ENCODE measurements at regions not wholly inside any gene's neighbourhood (a gene's known extent, or its start where the extent isn't known, plus 50 kb on each side); places are given as distances from the start of the nearest gene placed in this dataset.

GRCh38 chr7:51593628-51594027 is 277.0 kb upstream of the COBL start:
- Histone ChIP-seq H3K4me1 (no peaks in the 10 kb centered on the region), H3K9me3 (no peaks in the 10 kb centered on the region), H3K4me3 (no peak overlapping the region), H3K27me3 (no peaks in the 10 kb centered on the region), H3K36me3 (no peaks in the 10 kb centered on the region), H3K27ac (replicated peaks in 1 of 4) (no peak overlapping the region)
- DNase-seq (ENCODE audit: extremely low spot score), result no peak
- WGBS, result 33% methylated on average over 2 of the region's 2 CpGs
- intact Hi-C loops (cut with DNase I), result no loop called here
- TF ChIP-seq POLR2AphosphoS5 (IDR thresholded peaks at IDR 0.05), result no peak
- TF ChIP-seq, protein P1, sequence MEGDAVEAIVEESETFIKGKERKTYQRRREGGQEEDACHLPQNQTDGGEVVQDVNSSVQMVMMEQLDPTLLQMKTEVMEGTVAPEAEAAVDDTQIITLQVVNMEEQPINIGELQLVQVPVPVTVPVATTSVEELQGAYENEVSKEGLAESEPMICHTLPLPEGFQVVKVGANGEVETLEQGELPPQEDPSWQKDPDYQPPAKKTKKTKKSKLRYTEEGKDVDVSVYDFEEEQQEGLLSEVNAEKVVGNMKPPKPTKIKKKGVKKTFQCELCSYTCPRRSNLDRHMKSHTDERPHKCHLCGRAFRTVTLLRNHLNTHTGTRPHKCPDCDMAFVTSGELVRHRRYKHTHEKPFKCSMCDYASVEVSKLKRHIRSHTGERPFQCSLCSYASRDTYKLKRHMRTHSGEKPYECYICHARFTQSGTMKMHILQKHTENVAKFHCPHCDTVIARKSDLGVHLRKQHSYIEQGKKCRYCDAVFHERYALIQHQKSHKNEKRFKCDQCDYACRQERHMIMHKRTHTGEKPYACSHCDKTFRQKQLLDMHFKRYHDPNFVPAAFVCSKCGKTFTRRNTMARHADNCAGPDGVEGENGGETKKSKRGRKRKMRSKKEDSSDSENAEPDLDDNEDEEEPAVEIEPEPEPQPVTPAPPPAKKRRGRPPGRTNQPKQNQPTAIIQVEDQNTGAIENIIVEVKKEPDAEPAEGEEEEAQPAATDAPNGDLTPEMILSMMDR (IDR thresholded peaks at IDR 0.05), result no peak
- TF ChIP-seq EP300 (IDR thresholded peaks at IDR 0.05), result no peak
- no peak for TF ChIP-seq POLR2A (IDR thresholded peaks at IDR 0.05; ENCODE audit: low read depth)

DNA sequence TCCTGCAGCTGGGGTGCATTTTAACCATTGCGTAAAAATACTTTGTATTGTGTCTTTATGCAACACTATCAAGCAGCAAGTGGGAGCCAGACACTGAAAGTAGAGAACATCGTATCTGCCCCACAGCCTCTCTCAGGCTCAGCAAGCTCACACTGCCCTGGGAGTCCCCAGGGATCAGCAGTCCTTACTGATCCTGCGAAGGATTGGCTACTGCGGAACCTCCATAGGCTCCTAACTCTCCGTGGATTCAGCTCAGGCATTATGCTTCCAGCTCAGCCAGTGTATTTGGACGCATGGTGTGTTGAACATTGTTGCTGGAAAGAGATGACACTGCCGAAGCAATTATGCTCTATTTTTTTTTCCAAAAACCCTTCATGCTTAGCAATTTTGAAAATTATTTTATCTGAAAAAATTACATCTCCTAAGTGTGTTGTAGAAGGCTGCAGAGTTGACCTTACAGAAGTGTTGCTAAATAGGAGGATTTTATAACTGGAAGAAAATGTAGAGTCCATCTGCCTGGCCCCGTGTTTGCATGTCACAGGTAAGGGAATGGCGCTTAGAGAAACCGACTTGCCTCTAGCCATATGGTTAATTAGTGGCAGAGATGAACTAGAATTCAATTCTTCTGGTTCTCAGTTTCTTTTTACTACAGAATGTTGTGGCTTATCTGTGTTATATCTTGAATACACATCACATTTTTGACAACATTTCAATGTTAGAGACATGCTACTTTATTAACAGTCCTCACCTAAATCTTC is 276.4 kb upstream of the COBL start:
- WGBS, result 78% methylated on average over 10 of the region's 10 CpGs
- peak; percentile 42 for DNase-seq (ENCODE audit: extremely low spot score)
- no peak overlapping the region for H3K27ac ChIP-seq (replicated peaks in 1 of 4)

GRCh38 chr7:51591223-51591622 is 274.6 kb upstream of the COBL start:
- 6% methylated on average over 2 of the region's 2 CpGs for WGBS
- no peaks in the 10 kb centered on the region for H3K36me3 ChIP-seq
- DNase-seq (ENCODE audit: extremely low spot score), result no peak
- TF ChIP-seq, protein P1 (IDR thresholded peaks at IDR 0.05), result no peak
- TF ChIP-seq POLR2AphosphoS5 (IDR thresholded peaks at IDR 0.05), result no peak
- TF ChIP-seq POLR2A (IDR thresholded peaks at IDR 0.05; ENCODE audit: low read depth), result no peak
- TF ChIP-seq EP300 (IDR thresholded peaks at IDR 0.05), result no peak
- no peak overlapping the region for H3K4me3 ChIP-seq
- H3K27me3 ChIP-seq, result no peaks in the 10 kb centered on the region
- intact Hi-C loops (cut with DNase I), result no loop called here
- H3K4me1 ChIP-seq, result no peaks in the 10 kb centered on the region
- no peak overlapping the region for H3K27ac ChIP-seq (replicated peaks in 1 of 4)
- H3K9me3 ChIP-seq, result no peaks in the 10 kb centered on the region

More for the DNA sequence above, 276.4 kb upstream of the COBL start:
- H3K4me1 ChIP-seq, result no peaks in the 10 kb centered on the region
- TF ChIP-seq POLR2AphosphoS5 (IDR thresholded peaks at IDR 0.05), result no peak
- TF ChIP-seq POLR2A (IDR thresholded peaks at IDR 0.05; ENCODE audit: low read depth), result no peak
- TF ChIP-seq EP300 (IDR thresholded peaks at IDR 0.05), result no peak
- TF ChIP-seq, protein P1 (IDR thresholded peaks at IDR 0.05), result no peak
- no peaks in the 10 kb centered on the region for H3K36me3 ChIP-seq
- no peaks in the 10 kb centered on the region for H3K9me3 ChIP-seq
- intact Hi-C loops (cut with DNase I), result no loop called here
- H3K27me3 ChIP-seq, result no peaks in the 10 kb centered on the region
- no peak overlapping the region for H3K4me3 ChIP-seq

GRCh38 chr7:51590746-51591145 is 274.1 kb upstream of the COBL start:
- no peak overlapping the region for H3K4me3 ChIP-seq
- H3K36me3 ChIP-seq, result no peaks in the 10 kb centered on the region
- no peaks in the 10 kb centered on the region for H3K4me1 ChIP-seq
- H3K27ac ChIP-seq (replicated peaks in 1 of 4), result no peak overlapping the region
- no peaks in the 10 kb centered on the region for H3K27me3 ChIP-seq
- TF ChIP-seq POLR2A (IDR thresholded peaks at IDR 0.05; ENCODE audit: low read depth), result no peak
- TF ChIP-seq EP300 (IDR thresholded peaks at IDR 0.05), result no peak
- TF ChIP-seq, protein P1 (IDR thresholded peaks at IDR 0.05), result no peak
- no peak for TF ChIP-seq POLR2AphosphoS5 (IDR thresholded peaks at IDR 0.05)
- no peaks in the 10 kb centered on the region for H3K9me3 ChIP-seq
- intact Hi-C loops (cut with DNase I), result no loop called here
- peak; percentile 57 for DNase-seq (ENCODE audit: extremely low spot score)
- 18% methylated on average over 5 of the region's 5 CpGs for WGBS

DNA sequence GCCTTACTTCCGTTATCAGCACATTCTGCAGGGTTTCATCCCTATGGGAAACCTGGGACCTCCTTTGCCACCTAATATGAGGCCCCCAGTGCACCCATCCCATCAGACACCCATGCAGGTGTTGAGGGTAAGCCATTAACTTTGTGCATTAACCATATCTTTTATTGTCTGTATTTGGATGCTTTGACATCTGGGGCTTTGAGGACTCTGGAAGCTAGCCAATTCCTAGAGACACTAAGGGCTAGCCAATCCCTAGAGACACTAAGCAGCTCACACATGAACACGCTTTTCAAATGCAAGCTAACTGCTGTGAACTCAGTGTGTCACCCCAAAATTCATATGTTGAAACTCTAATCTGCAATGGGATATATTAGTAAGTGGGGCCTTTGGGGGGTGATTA is 272.5 kb upstream of the COBL start:
- Histone ChIP-seq H3K4me1 (no peaks in the 10 kb centered on the region), H3K27me3 (no peaks in the 10 kb centered on the region), H3K27ac (replicated peaks in 1 of 4) (no peak overlapping the region), H3K9me3 (no peaks in the 10 kb centered on the region), H3K4me3 (no peak overlapping the region), H3K36me3 (no peaks in the 10 kb centered on the region)
- no peak for TF ChIP-seq POLR2A (IDR thresholded peaks at IDR 0.05; ENCODE audit: low read depth)
- TF ChIP-seq, protein P1 (IDR thresholded peaks at IDR 0.05), result no peak
- no peak for TF ChIP-seq POLR2AphosphoS5 (IDR thresholded peaks at IDR 0.05)
- no peak for TF ChIP-seq EP300 (IDR thresholded peaks at IDR 0.05)
- WGBS, result 70% methylated on average over 2 of the region's 2 CpGs
- intact Hi-C loops (cut with DNase I), result no loop called here
- peak; percentile 68 for DNase-seq (ENCODE audit: extremely low spot score)
